22Rv1 (cell line): ENCODE measurements at regions not wholly inside any gene's neighbourhood (a gene's known extent, or its start where the extent isn't known, plus 50 kb on each side); places are given as distances from the start of the nearest gene placed in this dataset.

Source experiments
- ZFX ChIP-seq: fragments of 450-650 bp; IDR thresholded peaks from 2 replicates; pipeline ENCODE4 v1.6.1; 2017; ENCODE audit warnings: antibody characterized with exemption, borderline replicate concordance
- TF ChIP-seq, protein P1 (sequence below): fragments of 450-650 bp; IDR thresholded peaks from 2 replicates; pipeline ENCODE4 v1.5.1; 2017; ENCODE audit warnings: mild to moderate bottlenecking

DNA sequence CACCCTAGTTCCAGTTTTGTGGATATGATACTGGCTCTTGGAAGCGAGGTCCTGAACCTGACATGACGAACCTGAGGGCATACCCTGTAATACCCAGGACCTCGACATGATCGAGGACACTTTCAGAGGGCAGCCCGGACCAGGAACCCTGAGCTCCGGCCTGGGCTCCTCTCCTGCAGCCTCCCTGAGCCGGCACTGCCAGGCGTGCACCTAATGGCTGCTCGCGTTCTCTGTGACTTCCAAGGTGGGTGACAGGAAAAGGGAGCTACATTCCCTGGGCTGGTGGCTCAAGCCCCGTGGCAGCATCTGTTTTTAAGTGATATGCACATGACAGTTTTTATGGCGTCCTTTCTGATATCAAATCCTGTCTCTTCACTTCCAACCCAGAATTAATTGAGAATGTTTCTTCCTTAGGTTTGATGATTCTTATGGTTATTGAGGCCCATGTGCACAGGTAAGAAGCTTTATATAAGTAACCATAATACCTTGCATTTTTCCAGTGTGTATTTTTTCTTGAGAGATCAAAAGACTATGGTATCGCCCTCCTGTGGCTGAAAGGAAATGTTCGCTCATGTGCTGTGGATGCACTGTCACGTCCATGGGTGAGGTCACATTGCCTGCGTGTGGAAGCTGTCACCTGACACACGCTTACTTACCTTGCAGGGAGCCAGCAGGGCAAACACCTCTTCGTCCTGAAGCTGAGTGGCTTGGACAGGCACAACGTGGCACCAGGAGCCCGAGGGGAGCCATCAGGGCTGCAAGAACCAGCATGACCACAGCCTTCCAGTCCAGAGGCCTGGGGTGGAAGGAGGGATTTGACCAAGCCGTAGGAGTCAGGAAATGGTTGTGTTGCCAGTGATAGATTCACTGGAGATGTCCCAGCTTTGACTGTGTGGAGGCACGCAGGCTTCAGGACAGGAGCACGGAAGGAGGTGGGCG, 367.4 kb upstream of the MYT1L start:
- TF ChIP-seq, protein P1, sequence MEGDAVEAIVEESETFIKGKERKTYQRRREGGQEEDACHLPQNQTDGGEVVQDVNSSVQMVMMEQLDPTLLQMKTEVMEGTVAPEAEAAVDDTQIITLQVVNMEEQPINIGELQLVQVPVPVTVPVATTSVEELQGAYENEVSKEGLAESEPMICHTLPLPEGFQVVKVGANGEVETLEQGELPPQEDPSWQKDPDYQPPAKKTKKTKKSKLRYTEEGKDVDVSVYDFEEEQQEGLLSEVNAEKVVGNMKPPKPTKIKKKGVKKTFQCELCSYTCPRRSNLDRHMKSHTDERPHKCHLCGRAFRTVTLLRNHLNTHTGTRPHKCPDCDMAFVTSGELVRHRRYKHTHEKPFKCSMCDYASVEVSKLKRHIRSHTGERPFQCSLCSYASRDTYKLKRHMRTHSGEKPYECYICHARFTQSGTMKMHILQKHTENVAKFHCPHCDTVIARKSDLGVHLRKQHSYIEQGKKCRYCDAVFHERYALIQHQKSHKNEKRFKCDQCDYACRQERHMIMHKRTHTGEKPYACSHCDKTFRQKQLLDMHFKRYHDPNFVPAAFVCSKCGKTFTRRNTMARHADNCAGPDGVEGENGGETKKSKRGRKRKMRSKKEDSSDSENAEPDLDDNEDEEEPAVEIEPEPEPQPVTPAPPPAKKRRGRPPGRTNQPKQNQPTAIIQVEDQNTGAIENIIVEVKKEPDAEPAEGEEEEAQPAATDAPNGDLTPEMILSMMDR = peak; percentile 20; the same call in 1 of the 2 replicates
- no peak for TF ChIP-seq ZFX
